ENCODE measurements at regions not wholly inside any gene's neighbourhood (a gene's known extent, or its start where the extent isn't known, plus 50 kb on each side); places are given as distances from the start of the nearest gene placed in this dataset.

DNA sequence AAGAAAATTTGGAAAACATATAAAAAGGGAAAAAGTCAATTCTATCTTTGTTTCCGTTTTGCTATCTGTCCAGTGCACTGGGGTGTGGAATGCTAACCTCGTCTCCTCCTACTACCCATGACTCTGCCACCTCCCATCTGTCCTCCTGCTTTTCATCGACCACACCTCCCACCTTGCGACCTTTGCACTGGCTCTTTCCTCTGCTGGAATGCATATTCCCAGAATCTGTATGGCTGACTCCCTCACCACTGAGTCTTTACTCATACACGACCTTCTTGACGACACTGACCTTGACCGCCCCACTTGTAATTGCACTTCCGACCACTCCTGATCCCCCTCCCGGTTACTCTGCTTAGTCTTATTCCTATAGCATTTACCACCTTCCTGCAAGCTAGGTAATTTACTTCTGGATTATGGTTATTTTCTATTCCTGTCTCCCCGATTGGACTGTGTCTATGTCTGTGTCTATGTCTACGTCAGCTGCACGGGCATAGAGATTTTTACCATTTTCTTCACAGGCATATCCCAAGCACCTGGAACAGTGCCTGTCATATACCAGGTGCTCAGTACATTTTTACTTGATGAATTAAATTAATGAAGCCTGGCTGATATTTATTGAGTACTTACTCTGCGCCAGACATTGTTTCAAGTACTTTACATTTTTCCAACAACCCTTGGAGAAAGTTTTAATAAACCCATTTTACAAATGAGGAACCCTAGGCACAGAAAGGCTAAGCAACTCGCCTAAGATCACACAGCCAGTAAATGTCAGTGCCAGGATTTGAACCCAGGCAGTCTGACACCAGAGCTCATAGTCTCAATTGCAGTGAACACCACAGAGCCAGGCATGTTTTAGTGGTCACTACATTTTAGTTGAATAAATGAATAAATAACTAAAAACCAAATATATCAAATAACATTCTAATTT is 54.0 kb upstream of the SLC22A11 start:
- no peak for DNase-seq

GRCh38 chr11:64502634-64503033 is 53.1 kb upstream of the SLC22A11 start:
- DNase-seq, result no peak

- no peak for DNase-seq
These were observed 52.5 kb upstream of the SLC22A11 start for GRCh38 chr11:64503186-64503753.

- DNase-seq, result no peak
These were observed 50.7 kb upstream of the SLC22A11 start for GRCh38 chr11:64504999-64505398.
